Stomach (tissue), 8 donors: ENCODE measurements at regions not wholly inside any gene's neighbourhood (a gene's known extent, or its start where the extent isn't known, plus 50 kb on each side); places are given as distances from the start of the nearest gene placed in this dataset.
"Not testable (repeated sequence)": the region's sequence is repeated elsewhere in the genome, so short reads cannot be mapped to it uniquely, and the experiment has no call there.

ENCODE experiments used
- DNase-seq, 2 donors: peaks; one replicate each; pipeline versions ENCODE4 v3.0.0 to v3.0.0-alpha.2; 2013 to 2019
- H3K27ac ChIP-seq, 5 donors: fragments of 200-600 bp in 4 of 5; sonication (generic) in 4 of 5; one replicate each; pipeline ENCODE4 v1.5.1; 2013 to 2019; ENCODE audit warnings: mild to moderate bottlenecking in 1 of 5, moderate library complexity in 1 of 5
- H3K27me3 ChIP-seq, 3 donors: fragments of 200-600 bp; sonication (generic); one replicate each; pipeline ENCODE4 v1.5.1; 2017 to 2019; ENCODE audit warnings: mixed run types in 1 of 3
- H3K36me3 ChIP-seq, 4 donors: fragments of 200-600 bp; sonication (generic); 1 replicate in 3 of 4; 2 replicates in 1 of 4; pipeline ENCODE4 v1.5.1; 2016 to 2019
- H3K4me1 ChIP-seq, 4 donors: fragments of 200-600 bp; sonication (generic); one replicate each; pipeline ENCODE4 v1.5.1; 2016 to 2019
- H3K4me3 ChIP-seq, 4 donors: fragments of 200-600 bp; sonication (generic) in 3 of 4; one replicate each; pipeline ENCODE4 v1.5.1; 2016 to 2019; ENCODE audit warnings: mild to moderate bottlenecking in 1 of 4
- H3K9me3 ChIP-seq, 4 donors: fragments of 200-600 bp; sonication (generic); one replicate each; pipeline ENCODE4 v1.5.1; 2016 to 2019
- WGBS, 5 donors: extraction: QIAGEN DNeasy Blood & Tissue Kit in 3 of 5; methylation state at CpG; one replicate each; pipeline versions ENCODE4 v1.1.5 to v1.1.7; 2013 to 2018; 5-methylcytosine and 5-hydroxymethylcytosine counted together
- intact Hi-C: fragments of 100-400 bp; cut with DNase I; formaldehyde crosslinking; loops from one replicate; pipeline ENCODE4 v1.15.1; 2023; ENCODE audit warnings: low total_unique reads
- donor health status: healthy with polysubstance abuse.
- donor health status: Bipolar disorder and iron deficiency.
- donor health status: healthy.

- H3K9me3 ChIP-seq, DNase-seq, H3K36me3 ChIP-seq, intact Hi-C loops, H3K4me3 ChIP-seq, H3K27ac ChIP-seq, H3K27me3 ChIP-seq, H3K4me1 ChIP-seq: not testable (repeated sequence)
- WGBS, 5 donors, result 47 to 94% (median 56%) methylated on average over 1 to 2 of the region's 2 CpGs
Measured at GRCh38 chr9:66812967-66813366, 87.6 kb upstream of the ZNF658 start.

- 45 to 65% (median 52%) methylated on average over 2 to 3 of the region's 3 CpGs for WGBS, 5 donors
- DNase-seq, result not testable (repeated sequence)
Measured at GRCh38 chr9:66814038-66814437, 86.5 kb upstream of the ZNF658 start.

GRCh38 chr9:66819510-66819909 lies 81.0 kb upstream of the ZNF658 start:
- H3K36me3 ChIP-seq, H3K4me3 ChIP-seq, H3K27me3 ChIP-seq, H3K4me1 ChIP-seq, H3K27ac ChIP-seq, DNase-seq, intact Hi-C loops, H3K9me3 ChIP-seq: not testable (repeated sequence)

More at GRCh38 chr9:66814038-66814437, 86.5 kb upstream of the ZNF658 start:
- H3K4me3 ChIP-seq, H3K9me3 ChIP-seq, H3K27ac ChIP-seq, H3K36me3 ChIP-seq, intact Hi-C loops, H3K27me3 ChIP-seq, H3K4me1 ChIP-seq: not testable (repeated sequence)

DNA sequence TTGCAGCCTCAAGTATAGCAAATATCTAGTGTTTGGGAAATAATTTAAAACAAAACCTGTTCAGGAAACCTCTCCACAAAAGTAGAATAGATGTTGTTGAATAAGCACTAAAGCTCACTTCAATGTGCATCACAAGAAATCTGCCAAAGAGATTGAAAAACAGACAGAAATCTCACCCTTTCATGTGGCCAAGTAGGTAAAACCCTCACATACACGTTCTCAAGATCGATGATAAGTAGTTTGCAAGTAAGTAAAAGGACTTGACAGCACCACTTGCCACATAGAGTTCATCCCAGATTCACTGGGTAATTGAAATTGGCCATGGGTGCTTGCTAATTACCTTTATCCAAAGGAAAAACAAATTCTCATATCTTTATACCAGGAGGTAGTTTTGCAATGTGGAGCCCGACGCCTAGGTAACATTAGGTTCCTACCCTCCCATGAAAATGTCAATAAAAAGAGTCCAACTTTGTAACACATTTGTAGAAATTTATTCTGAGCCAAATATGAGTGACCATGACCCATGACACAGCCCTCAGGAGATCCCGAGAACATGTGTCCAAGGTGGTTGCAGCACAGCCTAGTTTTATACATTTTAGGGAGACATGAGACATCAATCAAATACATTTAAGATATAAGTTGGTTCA lies 80.4 kb upstream of the ZNF658 start:
- H3K27ac ChIP-seq, H3K36me3 ChIP-seq, H3K27me3 ChIP-seq, H3K4me3 ChIP-seq, H3K9me3 ChIP-seq, DNase-seq, intact Hi-C loops, H3K4me1 ChIP-seq: not testable (repeated sequence)
- 72 to 84% (median 81%) methylated on average over 3 of the region's 5 CpGs for WGBS, 5 donors

DNA sequence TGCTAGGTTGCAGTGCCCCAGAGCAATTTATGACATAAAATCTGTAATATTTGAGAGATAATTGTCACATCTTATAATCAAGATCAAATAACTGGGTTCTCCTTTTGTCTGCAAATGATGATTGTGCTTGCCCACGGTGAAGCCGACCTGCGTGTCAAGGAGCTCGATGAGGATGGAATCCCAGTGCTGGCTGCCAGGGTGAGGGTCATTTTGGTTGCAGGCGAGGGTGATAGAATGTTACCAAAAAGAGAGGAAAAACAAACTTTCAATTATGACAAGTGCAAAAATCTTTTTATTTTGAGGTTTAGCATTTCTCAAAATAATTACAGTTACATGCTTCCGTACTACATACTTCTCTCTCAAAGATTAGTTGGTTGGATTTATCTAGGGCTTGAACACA lies 76.4 kb upstream of the ZNF658 start:
- H3K36me3 ChIP-seq, DNase-seq, H3K27ac ChIP-seq, H3K4me3 ChIP-seq, H3K4me1 ChIP-seq, intact Hi-C loops, H3K27me3 ChIP-seq, H3K9me3 ChIP-seq: not testable (repeated sequence)
- 84 to 90% (median 87%) methylated on average over 6 of the region's 6 CpGs for WGBS, 5 donors

- H3K9me3 ChIP-seq, DNase-seq, H3K4me1 ChIP-seq, H3K27ac ChIP-seq, H3K36me3 ChIP-seq, intact Hi-C loops, H3K27me3 ChIP-seq, H3K4me3 ChIP-seq: not testable (repeated sequence)
- WGBS, 5 donors, result 79 to 96% (median 86%) methylated on average over 8 to 13 of the region's 13 CpGs
Measured at GRCh38 chr9:66829853-66830252, 70.7 kb upstream of the ZNF658 start.

GRCh38 chr9:66830777-66831497 lies 69.6 kb upstream of the ZNF658 start:
- H3K27ac ChIP-seq, intact Hi-C loops, H3K9me3 ChIP-seq, H3K4me3 ChIP-seq, H3K27me3 ChIP-seq, H3K4me1 ChIP-seq, H3K36me3 ChIP-seq, DNase-seq: not testable (repeated sequence)
- 87 to 97% (median 94%) methylated on average over 14 to 16 of the region's 34 CpGs; no CpG with 5 or more reads in 1 of the 5 donors for WGBS, 5 donors

GRCh38 chr9:66832222-66832621 lies 68.3 kb upstream of the ZNF658 start:
- WGBS, 5 donors, result 75 to 94% (median 84%) methylated on average over 4 to 7 of the region's 7 CpGs
- H3K9me3 ChIP-seq, H3K27me3 ChIP-seq, H3K27ac ChIP-seq, H3K4me1 ChIP-seq, H3K36me3 ChIP-seq, DNase-seq, H3K4me3 ChIP-seq, intact Hi-C loops: not testable (repeated sequence)

- H3K4me3 ChIP-seq, H3K4me1 ChIP-seq, DNase-seq, H3K27me3 ChIP-seq, H3K36me3 ChIP-seq, intact Hi-C loops, H3K9me3 ChIP-seq, H3K27ac ChIP-seq: not testable (repeated sequence)
- WGBS, 5 donors, result 76 to 92% (median 85%) methylated on average over 2 to 3 of the region's 9 CpGs; no CpG with 5 or more reads in 1 of the 5 donors
Measured at GRCh38 chr9:66837242-66837937, 63.1 kb upstream of the ZNF658 start.
